ENCODE measurements at regions not wholly inside any gene's neighbourhood (a gene's known extent, or its start where the extent isn't known, plus 50 kb on each side); places are given as distances from the start of the nearest gene placed in this dataset.

DNA sequence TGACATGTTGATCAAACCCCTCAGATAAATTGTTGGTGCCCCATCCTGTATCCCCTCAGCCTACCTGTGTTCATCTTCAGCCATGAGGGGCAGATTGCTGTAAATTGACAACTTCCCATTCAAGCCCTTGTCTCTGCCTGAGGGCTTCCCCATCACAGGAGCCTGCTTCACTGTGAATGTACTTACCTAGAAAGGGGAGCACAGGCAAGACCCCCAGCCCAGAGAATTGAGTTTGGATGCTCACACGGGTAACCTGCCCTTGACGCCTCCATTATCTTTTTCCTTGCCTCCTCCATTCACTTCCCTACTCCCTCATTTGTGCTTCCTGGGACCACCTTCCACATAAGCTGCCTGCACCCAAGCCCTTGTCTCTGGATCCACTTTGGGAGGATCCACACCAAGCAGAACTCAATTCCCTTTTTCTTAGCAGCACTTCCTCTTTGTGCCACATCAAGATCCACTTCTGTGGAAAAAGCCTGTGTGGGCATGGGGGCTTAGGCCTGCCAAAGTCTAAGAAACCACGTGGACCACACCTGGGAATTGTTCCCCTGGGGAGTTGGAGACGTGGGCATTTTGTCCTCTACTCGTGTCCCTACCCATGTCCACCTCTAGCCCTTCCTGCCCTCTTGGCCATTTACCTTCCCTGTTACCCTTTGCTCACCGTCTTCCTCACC is 103.4 kb upstream of the FOXA2 start:
- H3K27me3 ChIP-seq, result no peaks in the 10 kb centered on the region
- DNase-seq (no peak), ATAC-seq (peak; percentile 2)
- H3K9me3 ChIP-seq, result no peaks in the 10 kb centered on the region
- peaks cover 6% of the 10 kb centered on the region for H3K4me1 ChIP-seq
- no peak overlapping the region for H3K4me3 ChIP-seq
- no peaks in the 10 kb centered on the region for H3K36me3 ChIP-seq
- intact Hi-C loops (cut with DNase I), result no loop called here
- H3K27ac ChIP-seq, result no peak overlapping the region
- TF ChIP-seq, protein P1, sequence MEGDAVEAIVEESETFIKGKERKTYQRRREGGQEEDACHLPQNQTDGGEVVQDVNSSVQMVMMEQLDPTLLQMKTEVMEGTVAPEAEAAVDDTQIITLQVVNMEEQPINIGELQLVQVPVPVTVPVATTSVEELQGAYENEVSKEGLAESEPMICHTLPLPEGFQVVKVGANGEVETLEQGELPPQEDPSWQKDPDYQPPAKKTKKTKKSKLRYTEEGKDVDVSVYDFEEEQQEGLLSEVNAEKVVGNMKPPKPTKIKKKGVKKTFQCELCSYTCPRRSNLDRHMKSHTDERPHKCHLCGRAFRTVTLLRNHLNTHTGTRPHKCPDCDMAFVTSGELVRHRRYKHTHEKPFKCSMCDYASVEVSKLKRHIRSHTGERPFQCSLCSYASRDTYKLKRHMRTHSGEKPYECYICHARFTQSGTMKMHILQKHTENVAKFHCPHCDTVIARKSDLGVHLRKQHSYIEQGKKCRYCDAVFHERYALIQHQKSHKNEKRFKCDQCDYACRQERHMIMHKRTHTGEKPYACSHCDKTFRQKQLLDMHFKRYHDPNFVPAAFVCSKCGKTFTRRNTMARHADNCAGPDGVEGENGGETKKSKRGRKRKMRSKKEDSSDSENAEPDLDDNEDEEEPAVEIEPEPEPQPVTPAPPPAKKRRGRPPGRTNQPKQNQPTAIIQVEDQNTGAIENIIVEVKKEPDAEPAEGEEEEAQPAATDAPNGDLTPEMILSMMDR (IDR thresholded peaks at IDR 0.05), result no peak

DNA sequence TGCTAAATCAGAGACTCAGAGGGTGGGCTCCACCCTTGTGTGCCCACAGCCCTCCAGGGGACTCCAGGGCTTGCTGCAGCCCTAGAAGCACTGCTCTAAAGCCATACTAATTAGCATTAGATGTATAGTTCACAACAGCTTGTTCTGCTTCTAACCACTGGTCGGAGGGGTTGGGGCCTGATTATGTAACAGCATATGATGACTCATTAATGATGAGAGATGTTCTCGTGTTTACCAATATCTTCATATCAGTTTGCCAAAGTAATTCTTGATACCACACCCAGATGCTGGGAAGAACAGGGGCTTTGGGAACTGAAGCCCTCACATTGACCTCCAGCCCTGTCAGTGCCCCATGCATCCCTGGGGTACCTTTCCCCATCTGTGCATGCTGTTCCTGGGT is 104.1 kb upstream of the FOXA2 start:
- Histone ChIP-seq H3K9me3 (no peaks in the 10 kb centered on the region), H3K27me3 (no peaks in the 10 kb centered on the region), H3K4me1 (peaks cover 6% of the 10 kb centered on the region), H3K4me3 (no peak overlapping the region), H3K27ac (no peak overlapping the region), H3K36me3 (no peaks in the 10 kb centered on the region)
- no peak for DNase-seq
- no peak for ATAC-seq
- intact Hi-C loops (cut with DNase I), result no loop called here
- TF ChIP-seq, protein P1 (IDR thresholded peaks at IDR 0.05), result no peak

DNA sequence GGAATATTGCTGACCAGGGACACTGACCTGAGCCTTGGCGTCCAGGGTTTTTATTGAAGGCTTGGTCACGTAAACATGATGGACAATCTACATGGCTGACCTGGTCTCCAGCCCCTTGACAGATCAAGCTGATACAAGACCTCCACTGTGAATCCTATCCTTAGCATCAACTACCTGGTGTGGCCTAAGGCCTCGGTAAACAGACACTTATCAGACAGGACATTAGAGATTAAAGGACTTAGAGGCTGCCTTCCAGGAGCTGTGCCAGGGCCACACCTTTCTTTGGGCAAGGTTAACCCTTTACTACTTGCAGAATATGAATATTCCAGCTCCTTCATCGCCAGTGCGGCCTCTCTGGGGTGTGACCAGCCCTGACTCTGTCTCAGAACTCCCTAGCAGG is 104.9 kb upstream of the FOXA2 start:
- no peak overlapping the region for H3K4me3 ChIP-seq
- intact Hi-C loops (cut with DNase I), result no loop called here
- DNase-seq, result no peak
- no peak for ATAC-seq
- no peaks in the 10 kb centered on the region for H3K27me3 ChIP-seq
- TF ChIP-seq, protein P1 (IDR thresholded peaks at IDR 0.05), result no peak
- no peak overlapping the region for H3K27ac ChIP-seq
- H3K36me3 ChIP-seq, result no peaks in the 10 kb centered on the region
- no peaks in the 10 kb centered on the region for H3K9me3 ChIP-seq
- peaks cover 6% of the 10 kb centered on the region for H3K4me1 ChIP-seq

DNA sequence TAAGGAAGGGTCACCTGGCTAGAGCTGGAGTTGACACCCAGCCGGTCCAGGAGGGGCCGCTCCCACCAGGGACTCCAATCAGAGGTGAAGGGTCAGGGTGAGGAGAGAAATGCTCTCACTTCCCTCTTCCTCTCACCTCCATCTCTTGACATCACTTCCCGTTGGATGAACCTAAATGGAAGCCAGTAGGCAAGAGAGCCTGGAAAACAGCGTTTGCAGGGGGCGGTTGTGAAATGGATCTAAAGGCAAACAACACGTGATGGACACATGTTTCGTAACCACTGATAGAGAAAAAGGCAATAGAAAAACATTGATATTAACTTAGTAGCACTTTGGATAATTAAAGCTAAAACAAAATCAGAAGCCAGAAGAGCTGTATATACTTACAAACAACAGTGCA is 105.6 kb upstream of the FOXA2 start:
- DNase-seq (no peak), ATAC-seq (no peak)
- TF ChIP-seq, protein P1 (IDR thresholded peaks at IDR 0.05), result no peak
- no peaks in the 10 kb centered on the region for H3K9me3 ChIP-seq
- intact Hi-C loops (cut with DNase I), result no loop called here
- no peak overlapping the region for H3K4me3 ChIP-seq
- peaks cover 6% of the 10 kb centered on the region for H3K4me1 ChIP-seq
- no peaks in the 10 kb centered on the region for H3K27me3 ChIP-seq
- H3K27ac ChIP-seq, result no peak overlapping the region
- no peaks in the 10 kb centered on the region for H3K36me3 ChIP-seq

DNA sequence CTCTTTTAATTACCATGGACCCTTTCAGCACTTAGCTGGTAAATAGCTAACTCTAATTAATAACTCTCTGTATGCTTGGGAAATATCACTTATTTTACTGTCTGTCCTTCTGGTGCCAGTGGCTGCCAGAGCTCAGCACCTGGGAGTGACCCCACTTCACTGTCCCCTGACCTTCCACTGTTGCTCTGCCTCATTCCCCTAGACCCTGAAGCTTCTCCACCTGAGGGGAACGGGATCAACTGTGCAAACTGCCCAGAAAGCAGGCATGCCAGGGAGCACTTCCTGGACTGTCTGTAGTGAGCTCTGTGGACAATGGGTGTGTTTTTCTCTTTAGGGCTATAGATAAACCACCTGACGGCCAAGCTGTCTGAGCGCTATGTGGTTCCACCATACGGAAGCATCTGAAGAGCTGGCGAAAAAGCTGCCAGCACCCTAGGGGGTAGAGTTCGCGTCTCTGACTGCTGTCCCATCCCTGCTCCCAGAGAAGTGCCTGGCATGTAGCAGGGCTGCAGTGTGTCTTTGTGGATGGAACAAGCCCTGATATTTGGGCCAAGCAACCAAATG is 106.3 kb upstream of the FOXA2 start:
- DNase-seq, result no peak
- TF ChIP-seq, protein P1 (IDR thresholded peaks at IDR 0.05), result no peak
- H3K27ac ChIP-seq, result no peak overlapping the region
- peaks cover 6% of the 10 kb centered on the region for H3K4me1 ChIP-seq
- H3K27me3 ChIP-seq, result no peaks in the 10 kb centered on the region
- ATAC-seq, result no peak
- H3K9me3 ChIP-seq, result no peaks in the 10 kb centered on the region
- intact Hi-C loops (cut with DNase I), result no loop called here
- no peaks in the 10 kb centered on the region for H3K36me3 ChIP-seq
- H3K4me3 ChIP-seq, result no peak overlapping the region
